Hematopoietic multipotent progenitor cell treated with erythropoietin and hydrocortisone succinate and interleukin-3 and kit ligand, for 17 days (in vitro differentiated cells): ENCODE measurements at regions not wholly inside any gene's neighbourhood (a gene's known extent, or its start where the extent isn't known, plus 50 kb on each side); places are given as distances from the start of the nearest gene placed in this dataset.
"Not testable (repeated sequence)": the region's sequence is repeated elsewhere in the genome, so short reads cannot be mapped to it uniquely, and the experiment has no call there.

Source experiments
- DNase-seq: peaks from one replicate; pipeline ENCODE4 v3.0.0-alpha.2; 2015; ENCODE audit warnings: low spot score

DNA sequence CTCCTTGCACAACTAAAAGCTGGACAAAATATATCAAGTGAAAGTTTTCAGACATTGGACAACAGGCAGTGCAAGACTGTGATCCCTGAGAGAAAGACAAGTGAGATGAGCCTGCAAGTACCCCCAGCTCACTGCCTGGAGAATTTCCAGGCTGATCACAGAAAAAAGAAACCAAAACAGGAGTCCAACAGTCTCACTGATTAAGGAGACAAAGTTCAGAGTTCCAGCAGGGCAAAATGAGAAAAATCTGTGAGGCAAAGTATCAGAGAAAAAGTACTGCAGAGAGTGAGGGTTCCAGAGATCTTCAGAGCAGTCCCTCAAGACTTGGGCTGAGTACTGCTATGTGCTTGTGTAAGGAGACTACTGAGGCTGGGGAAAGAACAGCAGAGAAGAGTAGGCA lies 56.0 kb upstream of the PRSS3 start:
- DNase-seq: no peak

- DNase-seq: no peak
Measured at GRCh38 chr9:33740075-33740474, 55.3 kb upstream of the PRSS3 start.

GRCh38 chr9:33740958-33741357 lies 54.4 kb upstream of the PRSS3 start:
- DNase-seq: not testable (repeated sequence)

GRCh38 chr9:33742051-33742450 lies 53.3 kb upstream of the PRSS3 start:
- DNase-seq: no peak

DNA sequence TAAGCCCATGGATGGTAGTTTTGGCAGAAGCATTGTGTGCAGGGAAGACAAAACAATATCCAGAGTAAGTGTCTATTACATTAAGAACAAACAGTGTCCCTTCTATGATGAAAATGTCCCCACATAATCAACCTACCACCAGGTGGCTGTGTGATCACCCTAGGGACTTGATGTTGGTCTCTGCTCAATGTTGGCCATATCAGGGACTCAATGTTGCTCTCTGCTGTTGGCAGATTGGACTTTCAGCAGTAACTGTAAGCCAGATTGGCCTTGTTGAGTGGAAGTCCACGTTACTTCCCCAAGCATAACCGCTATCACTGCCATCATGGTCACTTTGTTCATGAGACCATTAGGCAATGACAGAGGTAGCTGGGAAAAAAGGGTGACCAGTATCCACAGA lies 52.8 kb upstream of the PRSS3 start:
- DNase-seq: no peak
